ENCODE measurements at regions not wholly inside any gene's neighbourhood (a gene's known extent, or its start where the extent isn't known, plus 50 kb on each side); places are given as distances from the start of the nearest gene placed in this dataset.

DNA sequence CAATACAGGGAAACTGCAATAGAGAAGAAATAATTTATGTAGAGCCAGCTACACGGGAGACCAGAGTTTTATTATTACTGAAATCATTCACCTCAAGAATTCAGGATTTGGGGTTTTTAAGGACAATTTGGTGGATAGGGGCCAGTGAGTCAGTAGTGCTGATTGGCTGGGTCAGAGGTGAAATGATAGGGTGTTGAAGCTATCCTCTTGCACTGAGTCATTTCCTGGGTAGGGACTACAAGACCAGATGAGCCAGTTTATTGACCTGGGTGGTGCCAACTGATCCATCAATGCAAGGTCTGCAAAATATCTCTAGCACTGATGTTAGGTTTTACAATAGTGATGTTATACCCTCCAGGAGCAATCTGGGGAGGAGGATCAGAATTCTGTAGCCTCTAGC, 486.3 kb downstream of the LRIG3 start:
- DNase-seq = no peak

DNA sequence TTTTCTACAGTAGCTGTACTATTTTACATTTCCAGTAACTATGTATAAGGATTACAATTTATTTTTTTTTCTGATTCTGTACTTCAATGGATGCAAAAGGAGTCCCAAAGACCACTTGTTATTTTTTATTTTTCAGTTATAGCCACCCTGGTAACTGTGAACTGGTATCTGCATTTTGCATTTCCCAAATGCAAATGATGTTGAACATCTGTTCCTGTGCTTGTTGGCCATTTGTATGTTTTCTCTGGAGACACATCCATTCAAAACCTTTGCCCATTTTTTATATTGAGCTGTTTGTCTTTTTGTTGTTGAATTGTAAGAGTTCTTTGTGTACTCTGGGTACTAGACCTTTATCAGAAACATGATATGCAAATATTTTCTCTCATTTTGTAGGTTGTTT, 485.6 kb downstream of the LRIG3 start:
- DNase-seq = no peak

DNA sequence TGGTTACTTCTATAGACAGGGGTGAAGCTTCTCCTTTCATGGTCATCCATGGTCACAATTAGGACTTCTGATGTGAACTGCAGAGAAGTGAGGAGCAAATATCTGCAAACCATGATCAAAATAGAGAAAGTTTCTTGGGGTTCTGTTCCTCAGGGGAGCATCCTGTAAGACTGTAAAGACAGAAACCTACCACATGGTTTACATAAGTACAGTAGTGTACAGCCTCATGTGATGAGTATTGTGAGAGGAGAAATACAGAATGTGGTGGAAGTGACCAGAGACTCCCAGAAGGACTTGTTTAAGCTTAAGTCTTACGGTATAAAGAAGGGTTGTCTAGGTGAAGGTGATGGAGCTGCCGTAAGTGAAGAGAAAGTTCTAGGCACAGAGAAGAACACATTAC, 484.7 kb downstream of the LRIG3 start:
- no peak for DNase-seq

DNA sequence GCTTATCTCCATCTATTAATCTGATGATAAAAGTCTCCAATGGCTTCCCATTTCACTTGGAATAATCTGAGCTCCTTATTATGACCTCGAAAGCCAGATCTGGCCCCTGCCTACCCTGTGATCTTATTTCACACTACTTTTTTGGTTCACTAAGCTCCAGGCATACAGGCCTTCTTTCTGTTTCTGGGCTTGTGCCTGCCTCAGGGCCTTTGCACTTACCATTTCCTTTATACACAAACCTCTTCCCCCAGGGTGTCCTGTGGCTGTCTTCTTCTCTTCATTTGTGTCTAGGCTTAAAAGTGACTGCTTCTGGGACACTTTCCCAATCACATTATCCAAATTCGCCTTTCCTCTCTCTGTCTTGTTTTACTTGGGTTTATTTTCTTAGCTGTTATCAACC, 478.8 kb downstream of the LRIG3 start:
- no peak for DNase-seq

DNA sequence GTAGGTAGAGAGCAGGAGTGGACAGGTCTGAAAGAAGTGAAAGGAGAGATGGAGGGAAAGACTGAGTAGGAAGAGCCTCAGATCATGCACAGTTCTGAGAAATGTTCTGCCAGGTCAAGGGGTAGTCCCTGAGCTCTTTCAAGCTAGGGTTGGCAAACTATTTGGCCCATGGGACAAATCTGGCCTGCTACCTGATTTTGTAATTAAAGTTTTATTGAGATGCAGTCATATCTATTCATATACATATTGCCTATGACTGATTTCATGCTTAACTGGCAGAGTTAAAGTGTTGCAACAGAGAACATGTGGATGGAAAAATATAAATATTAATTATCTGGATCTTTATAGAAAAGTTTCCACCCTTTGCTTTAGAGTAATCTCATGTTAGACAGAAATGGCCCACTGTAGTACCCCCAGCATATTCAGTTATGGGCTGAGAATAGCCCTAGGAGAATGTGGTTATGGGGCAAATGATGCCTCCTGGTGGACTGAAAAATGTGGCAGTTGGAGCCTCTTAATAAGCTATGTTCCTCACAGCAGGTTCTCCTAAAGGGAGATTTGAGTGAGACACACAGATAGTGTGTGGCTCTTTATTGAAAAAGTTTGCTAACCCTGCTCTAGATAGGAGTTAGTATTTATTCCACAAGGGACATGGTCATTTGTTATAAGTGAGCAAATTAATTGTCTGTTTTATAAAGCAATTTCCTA, 476.9 kb downstream of the LRIG3 start:
- DNase-seq = no peak

DNA sequence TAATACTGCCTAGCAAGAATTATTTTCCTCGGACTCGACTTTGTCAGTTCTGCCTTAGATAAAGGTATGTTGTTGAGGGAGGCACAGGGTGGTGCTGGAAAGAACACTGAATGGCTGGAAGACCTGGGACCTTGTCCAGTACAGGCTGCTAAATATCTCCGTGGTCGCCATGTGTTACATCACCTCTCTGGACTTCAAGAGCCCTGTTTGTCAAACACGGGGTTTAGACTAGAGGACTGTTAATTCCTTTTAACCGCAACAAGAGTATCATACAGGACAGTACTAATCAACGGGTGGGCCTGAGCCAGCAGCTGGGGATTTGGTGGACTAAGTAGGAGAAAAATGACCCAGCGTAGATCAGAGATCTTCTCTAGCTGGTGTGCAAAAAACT, 476.3 kb downstream of the LRIG3 start:
- no peak for DNase-seq

DNA sequence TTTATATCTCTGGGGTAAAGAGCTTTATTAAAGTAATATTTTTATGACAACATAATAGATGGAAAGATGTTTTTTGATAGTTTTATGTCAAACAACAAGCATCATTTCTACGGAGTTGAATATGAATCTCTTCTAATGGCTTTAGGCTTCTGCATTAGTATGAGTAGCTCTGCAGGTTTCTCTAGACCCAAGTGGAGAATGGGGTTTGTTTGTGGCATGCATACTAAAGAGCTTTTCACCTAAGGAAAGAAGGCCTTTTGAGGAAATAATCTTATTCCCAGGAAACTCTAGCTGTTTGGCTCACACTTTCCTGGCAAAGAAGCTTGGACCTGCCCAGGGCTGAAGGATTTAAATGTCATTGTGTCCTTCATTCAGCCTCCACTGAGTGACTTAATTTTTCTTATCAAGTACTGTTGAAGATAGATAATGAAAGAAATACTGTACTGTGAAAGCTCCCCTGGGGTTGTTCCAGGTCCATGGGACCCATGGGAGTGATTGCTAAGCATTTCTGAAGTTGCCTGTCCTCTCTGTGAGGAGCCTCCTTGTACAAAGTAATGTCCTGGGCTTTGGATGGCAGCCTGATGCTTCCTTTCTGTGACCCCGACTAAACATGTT, 469.3 kb downstream of the LRIG3 start:
- DNase-seq = no peak

DNA sequence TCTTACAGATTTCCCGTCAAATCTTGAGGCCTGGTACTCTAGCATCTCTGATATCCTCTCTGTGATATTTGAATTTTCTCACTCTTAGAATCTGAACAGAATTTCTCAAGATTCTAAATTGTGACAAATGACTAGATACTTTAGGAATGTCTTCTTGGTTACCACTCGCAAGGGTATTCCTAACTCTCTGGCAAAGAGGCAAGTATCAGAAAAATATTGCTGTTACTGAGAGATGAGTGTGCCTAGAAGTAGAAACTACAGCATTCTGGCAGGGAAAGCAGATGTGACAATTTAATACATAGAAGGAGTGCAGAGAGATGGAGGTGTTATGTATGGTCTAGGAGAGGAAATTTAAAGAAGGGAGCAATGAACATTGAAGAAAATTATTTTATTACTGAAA, 467.8 kb downstream of the LRIG3 start:
- DNase-seq = no peak

DNA sequence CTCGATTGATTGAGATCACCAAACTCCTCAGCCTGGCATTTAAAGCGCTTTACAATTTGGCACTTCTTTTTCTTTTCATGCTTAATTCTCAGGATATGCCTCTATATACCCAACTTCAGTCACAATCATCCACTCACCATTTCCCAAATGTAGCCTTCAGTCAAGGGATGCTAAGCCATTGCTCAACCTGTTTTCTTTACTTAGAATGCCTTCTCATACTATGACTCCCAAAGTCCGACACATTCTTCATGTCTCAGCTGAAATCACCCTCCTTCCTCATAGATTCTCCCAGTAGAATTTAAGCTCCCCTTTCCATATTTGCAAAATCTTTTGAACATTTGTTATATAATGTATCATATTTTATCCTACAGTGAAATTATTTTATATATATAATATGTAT, 467.0 kb downstream of the LRIG3 start:
- no peak for DNase-seq

DNA sequence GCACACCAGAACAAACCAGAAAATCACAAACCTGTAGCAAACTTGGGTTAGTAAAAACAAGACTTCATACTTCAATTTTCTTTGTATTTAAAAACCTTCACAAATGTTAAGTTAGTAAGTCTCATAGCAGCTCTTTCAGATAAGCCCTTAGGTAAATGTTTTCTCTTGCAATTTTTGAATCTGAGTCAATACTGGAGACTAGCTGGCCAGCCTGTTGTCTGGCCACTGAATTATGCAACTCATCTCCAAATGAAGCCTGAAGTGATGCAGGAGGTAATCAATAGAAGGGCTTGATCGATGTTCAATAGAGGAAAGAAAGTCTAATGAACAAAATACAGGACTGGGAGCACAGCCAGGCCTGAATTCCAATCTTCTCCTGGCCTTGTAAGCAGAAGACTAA, 465.2 kb downstream of the LRIG3 start:
- no peak for DNase-seq

DNA sequence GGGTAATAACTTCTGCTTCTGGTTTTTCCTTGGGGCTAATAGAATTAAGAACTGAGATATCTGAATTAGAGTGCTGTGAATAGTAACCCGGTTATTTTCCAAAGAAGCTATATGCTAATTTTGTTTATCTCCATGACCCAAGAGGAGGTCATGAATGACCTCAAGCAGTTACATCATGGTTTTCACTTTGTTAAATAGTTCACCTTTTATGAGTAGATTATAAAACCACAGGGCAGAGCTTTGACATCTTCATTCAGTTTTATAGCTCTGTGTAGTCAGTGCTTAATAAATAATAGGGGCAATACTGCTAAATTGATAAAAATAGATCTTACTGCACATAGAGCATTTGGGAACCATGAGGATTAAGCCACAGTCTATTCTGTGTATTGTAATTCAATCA, 462.2 kb downstream of the LRIG3 start:
- DNase-seq = no peak

DNA sequence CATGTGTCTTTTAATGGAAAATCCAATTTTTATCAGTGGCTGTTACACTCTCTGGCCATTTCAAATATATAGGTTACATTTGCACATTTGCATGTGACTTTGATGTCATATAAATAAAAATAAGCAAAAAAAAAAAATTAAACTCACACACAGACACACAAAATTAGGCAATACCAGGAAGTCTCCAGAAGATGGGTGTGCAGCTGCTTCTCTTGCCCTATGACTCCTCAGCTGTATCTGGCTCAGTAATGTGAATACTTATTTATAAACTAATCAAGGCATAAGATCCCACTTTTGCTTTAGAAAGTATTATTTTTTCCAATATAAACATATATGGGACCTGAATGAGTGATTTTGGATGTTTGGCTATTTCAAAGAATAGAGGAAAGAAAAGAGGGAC, 461.1 kb downstream of the LRIG3 start:
- DNase-seq = no peak

DNA sequence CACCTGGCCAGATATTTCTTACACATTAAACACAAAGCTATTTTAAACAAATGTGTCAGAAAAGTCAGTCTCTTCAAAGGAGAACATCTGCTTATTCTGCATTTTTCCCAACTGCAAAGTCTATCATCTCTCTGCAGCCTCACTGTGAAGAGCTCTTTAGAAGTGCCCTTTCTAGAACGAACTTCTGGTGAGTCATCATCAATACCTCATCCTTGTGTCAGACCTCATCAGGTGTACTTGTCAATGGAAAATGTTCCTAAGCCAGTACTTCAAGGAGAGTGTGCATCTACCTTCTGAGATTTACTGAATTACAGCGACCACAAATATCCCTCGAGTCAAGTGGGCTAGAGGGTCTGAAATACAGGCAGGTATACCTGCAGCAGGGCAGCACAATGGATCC, 457.3 kb downstream of the LRIG3 start:
- DNase-seq = no peak

DNA sequence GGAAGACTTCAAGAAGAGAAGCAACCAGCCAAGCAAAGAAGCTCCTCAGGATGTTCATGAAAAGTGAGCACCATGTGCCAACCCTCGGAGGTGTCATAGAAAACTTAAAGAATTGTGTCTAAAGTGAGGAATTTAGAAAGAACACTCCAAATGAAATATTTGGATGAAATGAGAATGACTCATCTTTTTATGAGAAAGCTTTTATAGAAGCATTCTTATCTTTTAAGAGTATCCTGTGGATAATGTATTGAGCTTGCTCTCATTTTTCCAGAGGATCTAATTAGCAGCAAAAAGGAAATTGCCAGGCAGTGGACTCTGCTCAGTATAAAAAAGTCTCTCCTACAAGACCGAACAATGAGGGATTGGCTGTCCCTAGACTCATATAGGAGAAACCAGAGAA, 454.9 kb downstream of the LRIG3 start:
- no peak for DNase-seq

DNA sequence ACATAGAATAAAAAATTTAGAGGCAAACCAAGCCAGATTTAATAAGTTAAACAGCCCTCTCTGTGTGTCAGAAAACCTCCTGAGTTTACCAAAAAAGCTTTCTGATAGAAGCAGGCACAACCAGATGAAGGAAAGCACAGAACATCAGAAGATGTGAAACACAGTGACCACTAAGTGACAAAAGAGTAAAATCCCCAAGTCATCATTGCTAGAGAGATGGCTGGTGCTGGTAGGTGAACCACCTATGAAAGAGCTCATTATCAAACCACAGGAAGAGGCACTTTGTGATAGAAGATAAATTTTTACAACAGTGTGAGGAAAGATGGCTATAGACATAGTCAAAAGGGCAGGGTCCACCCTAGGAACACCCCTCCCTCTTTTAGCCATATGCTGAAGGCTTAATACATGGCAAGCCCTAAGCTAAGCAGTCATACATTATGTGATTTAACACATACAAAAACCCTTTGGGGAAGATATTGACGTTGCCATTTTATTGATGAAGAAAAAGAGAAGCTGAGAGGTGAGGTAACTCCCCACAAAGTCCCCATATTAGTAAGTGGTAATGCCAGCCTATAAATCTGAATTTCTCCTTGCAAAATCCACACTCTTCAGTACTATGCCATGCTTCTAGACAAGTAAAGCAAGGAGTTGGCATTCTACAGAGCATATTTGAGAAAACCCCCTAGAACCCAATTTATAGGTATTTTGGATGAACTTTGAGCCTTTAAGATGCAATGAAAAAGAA, 449.9 kb downstream of the LRIG3 start:
- DNase-seq = no peak

DNA sequence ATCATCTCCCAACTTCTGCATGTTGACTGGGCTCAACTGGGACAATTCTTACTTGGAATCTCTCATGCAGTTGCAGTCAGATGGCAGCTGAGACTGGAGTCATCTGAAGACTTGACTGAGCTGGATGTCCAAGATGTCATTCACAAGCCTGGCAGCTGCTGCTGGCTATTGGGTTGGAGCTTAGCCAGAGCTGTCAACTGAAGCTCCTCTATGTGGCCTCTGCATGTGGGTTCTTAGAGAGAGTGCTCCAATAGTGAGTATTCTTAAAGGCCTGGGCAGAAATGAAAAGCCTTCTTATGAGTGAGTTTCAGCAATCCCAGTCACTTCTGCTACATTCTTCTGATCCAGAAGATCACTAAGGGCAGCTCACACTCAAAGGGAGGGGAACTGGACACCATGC, 440.9 kb downstream of the LRIG3 start:
- DNase-seq = no peak

DNA sequence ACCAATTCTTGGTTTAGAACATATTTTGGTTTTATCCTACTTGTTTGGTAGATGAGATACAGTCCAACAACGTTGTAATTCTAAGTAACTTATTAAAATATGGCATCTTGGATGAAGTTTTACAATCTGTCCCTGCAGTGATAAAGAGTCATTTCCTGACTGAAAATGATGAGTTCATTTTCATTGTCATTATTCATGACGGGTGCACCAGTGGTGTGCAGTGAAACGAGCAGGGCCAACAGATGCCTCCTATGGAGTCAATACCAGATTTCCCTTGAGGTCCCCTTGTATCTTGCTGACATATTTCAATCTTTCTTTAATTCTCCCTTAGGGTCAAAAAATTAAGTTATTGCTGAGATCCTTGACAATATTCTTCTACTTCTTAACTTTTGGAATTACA, 438.5 kb downstream of the LRIG3 start:
- no peak for DNase-seq

DNA sequence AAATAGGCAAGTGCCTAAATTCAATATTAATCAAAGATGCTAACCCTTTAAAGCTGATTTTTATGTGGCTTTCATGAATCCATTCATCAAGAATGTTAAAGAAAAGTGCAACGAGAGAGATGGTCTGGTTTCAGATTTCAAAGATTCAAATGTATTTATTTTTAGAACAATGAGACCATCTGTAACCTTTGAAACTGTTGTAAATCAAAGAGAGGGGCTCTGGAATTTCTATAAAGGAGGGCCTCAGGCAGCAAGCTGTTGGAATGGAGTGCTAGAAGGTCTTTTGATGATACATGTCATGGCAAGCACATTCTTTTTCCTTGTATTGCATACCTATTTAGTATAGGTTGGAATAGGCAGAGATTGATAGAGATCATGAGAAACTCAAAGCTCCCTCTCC, 433.0 kb downstream of the LRIG3 start:
- DNase-seq = no peak

DNA sequence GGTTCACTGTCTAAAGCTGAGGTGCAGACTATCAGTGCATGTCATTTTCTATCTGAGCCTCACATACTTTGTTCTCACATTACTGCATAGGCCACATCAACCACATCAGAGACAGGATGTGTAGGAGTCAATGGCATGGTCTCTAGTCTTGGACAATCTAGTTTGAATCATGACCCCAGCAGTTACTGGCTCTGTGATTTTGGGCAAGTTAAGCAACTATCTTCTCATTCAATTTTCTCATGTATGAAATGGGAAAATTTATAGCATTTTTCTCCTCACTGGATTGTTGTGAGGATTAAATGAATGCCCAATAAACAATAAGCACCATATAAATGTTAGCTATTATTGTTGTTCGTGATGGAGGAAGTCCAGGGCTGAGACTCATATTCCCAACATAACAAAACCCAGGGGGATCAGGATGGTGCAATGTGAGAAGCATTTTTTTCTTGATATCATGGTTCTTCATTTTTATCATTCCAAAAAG, 432.6 kb downstream of the LRIG3 start:
- no peak for DNase-seq

DNA sequence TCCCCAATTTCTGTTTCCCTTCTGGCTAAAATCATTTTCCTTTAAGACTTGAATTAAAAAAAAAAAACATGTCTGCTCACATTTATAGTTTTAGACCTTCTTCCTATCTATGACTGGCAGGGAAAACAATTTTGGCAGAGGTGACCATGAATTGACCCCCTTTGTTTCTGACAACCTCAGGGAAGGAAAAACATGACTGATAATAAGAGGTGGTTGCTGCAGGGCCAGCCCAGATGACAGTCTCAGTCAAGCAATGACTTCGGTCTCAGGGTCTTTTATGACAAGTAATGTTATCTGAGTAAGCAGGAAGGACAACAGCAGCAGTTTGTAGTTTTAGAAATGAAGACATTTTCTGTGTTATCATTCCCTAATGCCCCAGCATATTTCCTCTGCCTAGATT, 430.9 kb downstream of the LRIG3 start:
- no peak for DNase-seq

DNA sequence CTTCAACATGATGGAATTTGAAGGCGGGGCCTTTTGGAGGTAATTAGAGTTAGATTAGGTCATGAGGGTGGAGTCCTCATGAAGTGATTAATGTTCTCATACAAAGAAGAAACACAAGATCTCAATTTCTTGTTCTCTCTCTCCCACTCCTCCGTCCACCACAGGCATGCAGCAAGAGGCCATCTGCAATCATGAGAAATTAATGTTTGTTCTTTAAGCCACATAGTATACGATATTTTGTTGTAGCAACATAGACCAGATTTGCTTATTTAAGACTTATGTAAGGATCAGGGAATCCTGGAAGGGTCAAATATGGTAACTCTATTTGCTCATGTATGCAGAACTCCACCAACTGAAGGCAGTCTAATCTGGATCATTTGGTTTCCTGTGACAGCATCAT, 429.0 kb downstream of the LRIG3 start:
- no peak for DNase-seq

DNA sequence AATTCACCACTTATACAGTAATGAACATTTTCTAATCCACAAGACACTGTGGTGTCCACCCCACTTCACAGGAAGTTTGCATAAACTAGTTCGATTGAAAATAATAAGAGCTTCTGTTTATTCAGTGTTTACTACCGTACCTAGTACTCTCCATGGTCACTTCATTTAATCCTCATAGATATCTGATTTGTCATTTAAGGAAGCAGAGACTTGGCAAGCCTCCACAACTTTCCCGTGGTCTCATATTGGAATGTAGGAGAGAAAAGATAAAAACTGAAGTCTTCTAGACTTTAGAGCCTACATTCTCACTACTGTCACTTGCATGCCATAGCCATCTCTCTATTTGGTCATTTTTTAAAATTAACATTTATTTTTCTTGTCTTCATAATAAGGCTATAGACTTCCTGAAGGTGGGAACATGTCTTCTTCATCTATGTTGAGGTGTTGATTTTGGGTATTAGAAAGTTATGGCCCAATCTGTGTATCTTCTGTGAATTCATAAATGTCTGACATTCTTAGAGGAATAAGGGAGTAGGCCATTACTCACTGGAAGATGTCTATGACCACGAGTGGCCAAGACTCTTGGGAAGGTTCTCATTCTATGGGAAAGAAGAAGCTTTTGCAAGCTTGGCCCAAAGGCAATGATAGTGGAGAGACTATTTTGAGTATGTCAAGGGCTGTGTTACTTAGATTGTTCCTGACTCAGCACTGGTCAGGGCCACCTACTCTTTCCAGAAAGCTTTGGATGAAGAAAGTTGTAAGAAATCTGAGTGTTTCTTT, 423.7 kb downstream of the LRIG3 start:
- no peak for DNase-seq

DNA sequence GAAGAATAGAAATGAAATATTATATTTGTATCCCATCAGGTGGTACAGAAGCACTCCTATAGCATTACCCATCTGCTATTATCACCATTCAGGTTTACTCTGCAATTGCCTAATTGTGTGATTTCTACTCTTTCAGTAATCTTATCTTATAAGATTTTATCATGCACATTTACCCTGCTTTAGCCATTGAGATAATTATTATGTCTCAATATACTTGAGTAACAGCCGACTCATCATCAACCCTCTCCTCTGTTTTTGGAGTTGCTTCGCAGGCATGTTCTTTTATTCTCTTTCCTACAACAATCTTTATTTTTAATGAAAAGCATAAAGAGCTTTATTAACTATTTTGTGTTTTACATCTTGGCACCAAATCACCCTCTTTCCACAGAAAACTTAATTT, 419.9 kb downstream of the LRIG3 start:
- no peak for DNase-seq

DNA sequence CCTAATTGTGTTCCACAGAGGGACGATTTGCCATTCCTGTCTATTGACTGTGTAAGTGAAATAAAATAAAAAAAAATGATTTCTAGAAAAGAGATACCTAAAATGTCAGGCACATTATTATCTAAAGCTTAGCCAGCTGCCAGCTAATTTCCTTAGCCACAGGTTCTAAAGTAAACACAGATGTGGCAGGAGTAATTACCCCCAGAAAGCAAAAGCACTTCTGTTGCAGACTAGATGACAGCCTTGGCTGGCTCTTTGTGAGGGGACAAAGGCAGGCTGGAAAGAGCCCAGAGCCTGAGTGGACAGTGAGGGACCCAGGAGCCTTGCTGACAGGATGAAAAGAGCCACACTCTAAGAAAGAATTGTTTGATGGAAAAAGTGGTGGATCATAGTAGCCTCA, 418.1 kb downstream of the LRIG3 start:
- peak; percentile 97 for DNase-seq

Measured in NCI-H1417 treated with DMSO at 0.1 percent for 48 hours (cell line).